ENCODE measurements at regions not wholly inside any gene's neighbourhood (a gene's known extent, or its start where the extent isn't known, plus 50 kb on each side); places are given as distances from the start of the nearest gene placed in this dataset.

DNA sequence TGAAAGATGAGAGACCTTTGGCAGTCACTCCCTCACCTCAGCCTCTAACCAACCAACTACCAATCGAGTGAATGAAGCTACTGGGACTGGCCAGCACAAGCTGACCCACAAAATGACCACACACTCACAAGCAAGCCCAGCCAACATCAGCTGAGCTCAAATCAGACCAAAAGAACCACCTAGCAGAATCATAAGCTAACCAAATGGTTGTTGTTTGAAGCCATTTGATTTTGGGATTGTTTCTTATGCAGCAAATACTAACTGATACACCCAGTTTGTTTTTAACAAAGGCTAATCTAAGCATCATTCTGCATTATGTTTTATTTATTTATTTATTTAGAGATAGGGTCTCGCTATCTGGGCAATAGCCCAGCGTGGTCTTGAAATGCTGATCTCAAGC lies 310.4 kb downstream of the SETD4 start:
- no peaks in the 10 kb centered on the region for H4K20me1 ChIP-seq (replicated peaks; ENCODE audit: control insufficient read depth, extremely low read depth, insufficient read depth, low read length)
- H3K9me1 ChIP-seq (replicated peaks; ENCODE audit: control insufficient read depth, extremely low read depth, insufficient read depth, low read length), result no peaks in the 10 kb centered on the region
- no peak for DNase-seq (ENCODE audit: low read depth, low spot score)
- H3K9ac ChIP-seq (replicated peaks; ENCODE audit: extremely low read depth, insufficient read depth, low read length), result no peak overlapping the region
- H3K4me3 ChIP-seq (replicated peaks in 1 of 3; ENCODE audit: insufficient read depth in 1 of 3, low read depth in 1 of 3, low read length in 3 of 3), result no peak overlapping the region
- BruUV-seq (replicated peaks), result no TSS peak
- no peaks in the 10 kb centered on the region for H3K9me3 ChIP-seq (replicated peaks; ENCODE audit: control insufficient read depth, insufficient read depth, low read length)
- H3K4me2 ChIP-seq (ENCODE audit: insufficient read depth, low read length), result no peak overlapping the region
- H3K27me3 ChIP-seq (ENCODE audit: control insufficient read depth in 2 of 2, insufficient read depth in 2 of 2, low read length in 2 of 2), result peaks cover 14 to 43% of the 10 kb centered on the region in 2 experiments
- no peak overlapping the region for H2AFZ ChIP-seq (ENCODE audit: low read depth, low read length)
- ChIA-PET CTCF (no interaction called here), POLR2A (no interaction called here)
- H3K36me3 ChIP-seq (ENCODE audit: control insufficient read depth in 2 of 2, extremely low read depth in 1 of 2, insufficient read depth in 2 of 2, low read length in 2 of 2), result no peaks in the 10 kb centered on the region
- dilution Hi-C loops (cut with MboI; ENCODE audit: extremely low pct_ligation_motif_present, low sequenced_read_pairs), result no loop called here
- no peaks in the 10 kb centered on the region for H3K4me1 ChIP-seq (ENCODE audit: control insufficient read depth, extremely low read depth, insufficient read depth, low read length)
- intact Hi-C loops (cut with micrococcal nuclease), result no loop called here
- no peak overlapping the region for H3K27ac ChIP-seq (ENCODE audit: insufficient read depth, low read depth, low read length)
- no peak for FAIRE-seq
- no peaks in the 10 kb centered on the region for H3K79me2 ChIP-seq (ENCODE audit: control insufficient read depth, insufficient read depth, low read length)
- TF ChIP-seq POLR2A (IDR thresholded peaks at IDR 0.05; ENCODE audit: low read depth, low read length) (no peak), POLR2AphosphoS5 (IDR thresholded peaks at IDR 0.05; ENCODE audit: insufficient read depth, low read depth, low read length) (no peak), MYC (IDR thresholded peaks at IDR 0.05; ENCODE audit: low read depth, low read length) (no peak)
- TF ChIP-seq, protein P1, sequence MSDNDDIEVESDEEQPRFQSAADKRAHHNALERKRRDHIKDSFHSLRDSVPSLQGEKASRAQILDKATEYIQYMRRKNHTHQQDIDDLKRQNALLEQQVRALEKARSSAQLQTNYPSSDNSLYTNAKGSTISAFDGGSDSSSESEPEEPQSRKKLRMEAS (IDR thresholded peaks at IDR 0.05; ENCODE audit: insufficient read depth, insufficient read length), result no peak

DNA sequence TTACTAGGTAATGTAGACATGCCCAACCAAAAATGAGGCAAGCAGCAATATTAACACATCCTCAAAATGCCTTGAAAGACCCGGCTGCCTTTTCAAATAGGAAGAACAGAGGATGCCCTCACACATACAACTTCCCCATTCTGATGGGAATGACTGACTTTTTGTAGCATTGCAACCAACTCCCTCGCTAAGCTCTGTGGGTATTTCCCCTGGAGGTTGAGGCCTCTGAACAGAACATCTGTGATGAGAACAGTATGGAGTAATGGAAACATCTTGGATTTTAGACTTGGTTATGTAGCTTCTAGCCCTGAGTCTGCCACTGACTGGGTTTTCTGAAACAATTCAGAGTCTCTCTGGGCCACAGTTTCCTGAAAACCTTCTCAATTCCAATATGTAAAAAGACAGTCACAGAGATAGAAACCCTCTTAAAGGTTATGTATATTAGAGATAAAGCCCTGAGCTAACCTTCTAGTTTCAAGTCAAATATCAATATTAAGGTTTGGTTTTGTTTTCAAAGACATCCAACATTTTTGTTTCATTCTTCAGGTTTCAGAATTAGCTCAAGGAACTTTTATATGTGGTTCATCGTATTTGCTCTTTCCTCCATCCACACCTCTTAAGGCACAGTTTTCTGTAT lies 311.5 kb downstream of the SETD4 start:
- H3K9ac ChIP-seq (replicated peaks; ENCODE audit: extremely low read depth, insufficient read depth, low read length), result no peak overlapping the region
- no peak for TF ChIP-seq POLR2A (IDR thresholded peaks at IDR 0.05; ENCODE audit: low read depth, low read length)
- TF ChIP-seq MYC (IDR thresholded peaks at IDR 0.05; ENCODE audit: low read depth, low read length), result no peak
- TF ChIP-seq, protein P1 (IDR thresholded peaks at IDR 0.05; ENCODE audit: insufficient read depth, insufficient read length), result no peak
- no peak for TF ChIP-seq FOS (IDR thresholded peaks at IDR 0.05; ENCODE audit: borderline replicate concordance, insufficient read depth, low read length)
- TF ChIP-seq, protein P2, sequence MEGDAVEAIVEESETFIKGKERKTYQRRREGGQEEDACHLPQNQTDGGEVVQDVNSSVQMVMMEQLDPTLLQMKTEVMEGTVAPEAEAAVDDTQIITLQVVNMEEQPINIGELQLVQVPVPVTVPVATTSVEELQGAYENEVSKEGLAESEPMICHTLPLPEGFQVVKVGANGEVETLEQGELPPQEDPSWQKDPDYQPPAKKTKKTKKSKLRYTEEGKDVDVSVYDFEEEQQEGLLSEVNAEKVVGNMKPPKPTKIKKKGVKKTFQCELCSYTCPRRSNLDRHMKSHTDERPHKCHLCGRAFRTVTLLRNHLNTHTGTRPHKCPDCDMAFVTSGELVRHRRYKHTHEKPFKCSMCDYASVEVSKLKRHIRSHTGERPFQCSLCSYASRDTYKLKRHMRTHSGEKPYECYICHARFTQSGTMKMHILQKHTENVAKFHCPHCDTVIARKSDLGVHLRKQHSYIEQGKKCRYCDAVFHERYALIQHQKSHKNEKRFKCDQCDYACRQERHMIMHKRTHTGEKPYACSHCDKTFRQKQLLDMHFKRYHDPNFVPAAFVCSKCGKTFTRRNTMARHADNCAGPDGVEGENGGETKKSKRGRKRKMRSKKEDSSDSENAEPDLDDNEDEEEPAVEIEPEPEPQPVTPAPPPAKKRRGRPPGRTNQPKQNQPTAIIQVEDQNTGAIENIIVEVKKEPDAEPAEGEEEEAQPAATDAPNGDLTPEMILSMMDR (IDR thresholded peaks at IDR 0.05; ENCODE audit: extremely low read depth in 1 of 2, insufficient read depth in 1 of 2, low read depth in 1 of 2, low read length in 2 of 2), result no peak
- TF ChIP-seq JUN (IDR thresholded peaks at IDR 0.05; ENCODE audit: borderline replicate concordance, insufficient read depth, insufficient read length, low read depth), result no peak
- TF ChIP-seq GATA2 (IDR thresholded peaks at IDR 0.05; ENCODE audit: insufficient read depth, insufficient read length, low read depth, low read length), result no peak
- TF ChIP-seq POLR2AphosphoS5 (IDR thresholded peaks at IDR 0.05; ENCODE audit: insufficient read depth, low read depth, low read length), result no peak
- no peak for TF ChIP-seq EZH2 (IDR thresholded peaks at IDR 0.05; ENCODE audit: borderline replicate concordance, low read depth, low read length, severe bottlenecking)
- BruUV-seq (replicated peaks), result no TSS peak
- H3K36me3 ChIP-seq (ENCODE audit: control insufficient read depth in 2 of 2, extremely low read depth in 1 of 2, insufficient read depth in 2 of 2, low read length in 2 of 2), result no peaks in the 10 kb centered on the region
- H3K4me1 ChIP-seq (ENCODE audit: control insufficient read depth, extremely low read depth, insufficient read depth, low read length), result no peaks in the 10 kb centered on the region
- FAIRE-seq (peak; percentile 58), DNase-seq (ENCODE audit: low read depth, low spot score) (no peak)
- dilution Hi-C loops (cut with MboI; ENCODE audit: extremely low pct_ligation_motif_present, low sequenced_read_pairs), result no loop called here
- ChIA-PET POLR2A (no interaction called here), CTCF (interaction anchor here (1.0 to 1.5 kb wide), 3 partner anchors 11 to 91 kb away, joined by 3 to 4 read pairs (median 3); no protein-coding TSS in a partner anchor)
- no peaks in the 10 kb centered on the region for H4K20me1 ChIP-seq (replicated peaks; ENCODE audit: control insufficient read depth, extremely low read depth, insufficient read depth, low read length)
- H3K79me2 ChIP-seq (ENCODE audit: control insufficient read depth, insufficient read depth, low read length), result no peaks in the 10 kb centered on the region
- H2AFZ ChIP-seq (ENCODE audit: low read depth, low read length), result no peak overlapping the region
- no peaks in the 10 kb centered on the region for H3K9me1 ChIP-seq (replicated peaks; ENCODE audit: control insufficient read depth, extremely low read depth, insufficient read depth, low read length)
- peaks cover 14 to 35% of the 10 kb centered on the region in 2 experiments for H3K27me3 ChIP-seq (ENCODE audit: control insufficient read depth in 2 of 2, insufficient read depth in 2 of 2, low read length in 2 of 2)
- H3K4me3 ChIP-seq (replicated peaks in 1 of 3; ENCODE audit: insufficient read depth in 1 of 3, low read depth in 1 of 3, low read length in 3 of 3), result no peak overlapping the region
- no peak overlapping the region for H3K4me2 ChIP-seq (ENCODE audit: insufficient read depth, low read length)
- no peaks in the 10 kb centered on the region for H3K9me3 ChIP-seq (replicated peaks; ENCODE audit: control insufficient read depth, insufficient read depth, low read length)
- H3K27ac ChIP-seq (ENCODE audit: insufficient read depth, low read depth, low read length), result no peak overlapping the region
- intact Hi-C loops (cut with micrococcal nuclease), result no loop called here

Data from endothelial cell of umbilical vein (primary cell).